Endothelial cell of umbilical vein (primary cell): ENCODE measurements at regions not wholly inside any gene's neighbourhood (a gene's known extent, or its start where the extent isn't known, plus 50 kb on each side); places are given as distances from the start of the nearest gene placed in this dataset.

Experiments
- BruUV-seq: library from RNA; stranded (reverse); fragments of 400-500 nt; replicated peaks from 2 replicates; lab custom pipeline; 2021; lab: Mats Ljungman, UMichigan
- CTCF ChIA-PET: fragments of 300-600, 350-600 bp; sonication (Branson Sonifier 250); formaldehyde crosslinking; loops from one replicate; lab custom pipeline; 2021; ENCODE audit warnings: antibody characterized with exemption, inconsistent platforms; lab: Charles Lee
- POLR2A ChIA-PET: fragments of 300-600, 350-600 bp; sonication (Branson Sonifier 250); formaldehyde crosslinking; loops from one replicate; lab custom pipeline; 2021; ENCODE audit warnings: antibody characterized with exemption, inconsistent platforms; lab: Charles Lee
- DNase-seq: peaks from one replicate; pipeline ENCODE4 v3.0.0-alpha.2; 2011; ENCODE audit warnings: low read depth, low spot score
- FAIRE-seq: peaks from 2 replicates; lab custom pipeline; 2011; peaks lifted over from hg19 to GRCh38; lab: Jason Lieb, UNC
- H2AFZ ChIP-seq: 2 replicates; pipeline ENCODE4 v1.6.0; 2012; ENCODE audit warnings: low read depth, low read length, control low read depth, inconsistent platforms
- H3K27ac ChIP-seq: 2 replicates; pipeline ENCODE4 v1.5.1; 2011; ENCODE audit warnings: low read depth, mild to moderate bottlenecking, control low read depth, low read length, moderate library complexity; ENCODE audit not compliant: insufficient read depth
- H3K27me3 ChIP-seq, 2 experiments: 2 replicates each; pipeline versions ENCODE4 v1.6.0 to v1.6.1; 2011; ENCODE audit warnings: low read length in 2 of 2, mixed read lengths in 1 of 2; ENCODE audit not compliant: control insufficient read depth in 2 of 2, insufficient read depth in 2 of 2
- H3K36me3 ChIP-seq, 2 experiments: 2 replicates in 1 of 2; 3 replicates in 1 of 2; pipeline ENCODE4 v1.5.1; 2011; ENCODE audit warnings: low read length in 2 of 2, mild to moderate bottlenecking in 1 of 2, moderate library complexity in 1 of 2; ENCODE audit not compliant: control insufficient read depth in 2 of 2, insufficient read depth in 2 of 2; ENCODE audit errors: extremely low read depth in 1 of 2
- H3K4me1 ChIP-seq: 3 replicates; pipeline ENCODE4 v1.5.1; 2011; ENCODE audit warnings: mild to moderate bottlenecking, low read length; ENCODE audit not compliant: control insufficient read depth, insufficient read depth; ENCODE audit errors: extremely low read depth
- H3K4me2 ChIP-seq: 2 replicates; pipeline ENCODE4 v1.6.1; 2011; ENCODE audit warnings: low read length, control low read depth, mixed read lengths; ENCODE audit not compliant: insufficient read depth
- H3K4me3 ChIP-seq, 3 experiments: fragments of 200-600 bp in 1 of 3; sonication (generic), shearing (Covaris generic) in 1 of 3; replicated peaks in 1 of 3; 2 replicates each; pipeline ENCODE4 v1.5.1; 2011 to 2016; ENCODE audit warnings: control low read depth in 3 of 3, low read length in 3 of 3, mild to moderate bottlenecking in 2 of 3, inconsistent platforms in 1 of 3, low read depth in 1 of 3, moderate library complexity in 1 of 3; ENCODE audit not compliant: insufficient read depth in 1 of 3
- H3K79me2 ChIP-seq: 2 replicates; pipeline ENCODE4 v1.6.0; 2012; ENCODE audit warnings: low read length, inconsistent platforms; ENCODE audit not compliant: control insufficient read depth, insufficient read depth
- H3K9ac ChIP-seq: replicated peaks from 2 replicates; pipeline ENCODE3; 2011; ENCODE audit warnings: low read length, control low read depth; ENCODE audit not compliant: insufficient read depth; ENCODE audit errors: extremely low read depth
- H3K9me1 ChIP-seq: replicated peaks from 3 replicates; pipeline ENCODE4 v1.6.0; 2011; ENCODE audit warnings: mild to moderate bottlenecking, low read length; ENCODE audit not compliant: control insufficient read depth, insufficient read depth; ENCODE audit errors: extremely low read depth
- H3K9me3 ChIP-seq: replicated peaks from 2 replicates; pipeline ENCODE4 v1.5.1; 2012; ENCODE audit warnings: low read length, inconsistent platforms; ENCODE audit not compliant: control insufficient read depth, insufficient read depth
- H4K20me1 ChIP-seq: replicated peaks from 2 replicates; pipeline ENCODE3; 2011; ENCODE audit warnings: mild to moderate bottlenecking, low read length; ENCODE audit not compliant: control insufficient read depth, insufficient read depth; ENCODE audit errors: extremely low read depth
- CTCF ChIP-seq, 2 donors: IDR thresholded peaks; 1 replicate in 1 of 2; 2 replicates in 1 of 2; pipeline ENCODE4 v1.5.1; 2011; ENCODE audit warnings: low read length in 2 of 2, mild to moderate bottlenecking in 2 of 2, moderate library complexity in 2 of 2, control low read depth in 1 of 2, inconsistent platforms in 1 of 2, low read depth in 1 of 2; ENCODE audit not compliant: insufficient read depth in 1 of 2; ENCODE audit errors: extremely low read depth in 1 of 2
- EZH2 ChIP-seq: IDR thresholded peaks from 2 replicates; pipeline ENCODE4 v1.6.1; 2012; ENCODE audit warnings: borderline replicate concordance, low read depth, mild to moderate bottlenecking, moderate library complexity, low read length, inconsistent platforms; ENCODE audit not compliant: severe bottlenecking
- GATA2 ChIP-seq: IDR thresholded peaks from 2 replicates; pipeline ENCODE4 v1.7.0; 2011; ENCODE audit warnings: low read depth, mild to moderate bottlenecking, moderate library complexity, mixed read lengths, low read length; ENCODE audit not compliant: insufficient read length, insufficient read depth
- MAX ChIP-seq: IDR thresholded peaks from 2 replicates; pipeline ENCODE4 v1.6.1; 2011; ENCODE audit not compliant: insufficient read depth, insufficient read length
- MYC ChIP-seq: IDR thresholded peaks from one replicate; pipeline ENCODE4 v1.6.1; 2011; ENCODE audit warnings: mild to moderate bottlenecking, low read depth, low read length
- POLR2A ChIP-seq: IDR thresholded peaks from 2 replicates; pipeline ENCODE4 v1.6.1; 2012; ENCODE audit warnings: low read depth, mild to moderate bottlenecking, control low read depth, low read length
- POLR2AphosphoS5 ChIP-seq: IDR thresholded peaks from 2 replicates; pipeline ENCODE4 v1.6.1; 2012; ENCODE audit warnings: low read depth, mild to moderate bottlenecking, control low read depth, low read length, moderate library complexity; ENCODE audit not compliant: insufficient read depth
- dilution Hi-C: fragments of 300-500 bp; cut with MboI; formaldehyde crosslinking; loops from one replicate; pipeline ENCODE4 v1.15.0; 2019; ENCODE audit warnings: low sequenced_read_pairs; ENCODE audit not compliant: extremely low pct_ligation_motif_present
- intact Hi-C: fragments of 100-400 bp; cut with micrococcal nuclease; formaldehyde crosslinking; loops from one replicate; pipeline ENCODE4 v1.10.0; 2022

- no peaks in the 10 kb centered on the region for H3K4me1 ChIP-seq
- H3K79me2 ChIP-seq: no peaks in the 10 kb centered on the region
- CTCF ChIA-PET: no interaction called here
- H3K27me3 ChIP-seq: no peaks in the 10 kb centered on the region
- intact Hi-C loops (no loop called here), dilution Hi-C loops (no loop called here)
- DNase-seq (no peak), FAIRE-seq (no peak)
- H3K4me2 ChIP-seq: no peak overlapping the region
- H3K9me3 ChIP-seq: peaks cover 14% of the 10 kb centered on the region
- TF ChIP-seq POLR2A (no peak), GATA2 (no peak), POLR2AphosphoS5 (no peak), MYC (no peak), CTCF (IDR thresholded peaks at IDR 0.05; ENCODE audit: extremely low read depth in 1 of 2, insufficient read depth in 1 of 2, low read depth in 1 of 2, low read length in 2 of 2) (no peak), MAX (no peak), EZH2 (no peak)
- BruUV-seq: no TSS peak
- POLR2A ChIA-PET: no interaction called here
- no peaks in the 10 kb centered on the region for H3K9me1 ChIP-seq
- no peak overlapping the region for H3K27ac ChIP-seq
- no peak overlapping the region for H2AFZ ChIP-seq
- no peaks in the 10 kb centered on the region for H3K36me3 ChIP-seq
- no peaks in the 10 kb centered on the region for H4K20me1 ChIP-seq
- H3K4me3 ChIP-seq: no peak overlapping the region
- H3K9ac ChIP-seq: no peak overlapping the region
Observed at GRCh38 chr22:48081281-48081680, 1318.8 kb downstream of the TBC1D22A start.
